ENCODE measurements at regions not wholly inside any gene's neighbourhood (a gene's known extent, or its start where the extent isn't known, plus 50 kb on each side); places are given as distances from the start of the nearest gene placed in this dataset.

GRCh38 chr1:88210103-88210787 is 473.8 kb upstream of the PKN2 start:
- no peaks in the 10 kb centered on the region for H3K36me3 ChIP-seq (ENCODE audit: control insufficient read depth in 5 of 5, insufficient read depth in 5 of 5, low read length in 5 of 5)
- H3K27ac ChIP-seq (ENCODE audit: low read depth, low read length): no peak overlapping the region
- peaks cover 0 to under 1% (median 0%) of the 10 kb centered on the region in 5 donors for H3K9me3 ChIP-seq (ENCODE audit: control insufficient read depth in 5 of 5, low read length in 5 of 5)
- no peaks in the 10 kb centered on the region for H3K4me1 ChIP-seq (ENCODE audit: control insufficient read depth in 5 of 5, insufficient read depth in 5 of 5, low read length in 5 of 5)
- H3K4me3 ChIP-seq (ENCODE audit: low read depth in 1 of 5, low read length in 5 of 5): no peak overlapping the region
- no peak overlapping the region for H3K9ac ChIP-seq (ENCODE audit: low read length in 5 of 5)
- H3K27me3 ChIP-seq (ENCODE audit: control insufficient read depth in 5 of 5, insufficient read depth in 4 of 5, low read length in 5 of 5): no peaks in the 10 kb centered on the region

DNA sequence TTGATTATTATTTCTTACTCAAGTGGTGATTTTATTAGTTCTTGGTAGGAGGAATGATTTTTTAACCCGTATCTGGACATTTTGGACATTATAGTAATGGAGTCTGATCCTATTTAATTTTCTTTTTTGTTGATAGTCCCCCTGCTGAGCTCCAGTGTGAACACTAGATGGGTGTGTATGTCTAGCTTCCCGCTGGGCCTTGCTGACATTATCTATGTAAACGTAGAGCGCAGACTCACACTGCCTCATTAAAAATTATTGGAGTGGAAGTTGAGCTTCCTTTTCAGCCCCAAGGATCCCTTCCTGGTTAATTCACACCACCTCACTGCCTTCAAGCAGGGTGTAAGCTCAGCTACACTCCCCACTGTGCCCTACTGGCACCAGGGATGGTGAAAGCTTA is 467.6 kb upstream of the PKN2 start:
- no peaks in the 10 kb centered on the region for H3K4me1 ChIP-seq (ENCODE audit: control insufficient read depth in 5 of 5, insufficient read depth in 5 of 5, low read length in 5 of 5)
- no peaks in the 10 kb centered on the region for H3K36me3 ChIP-seq (ENCODE audit: control insufficient read depth in 5 of 5, insufficient read depth in 5 of 5, low read length in 5 of 5)
- no peak overlapping the region for H3K27ac ChIP-seq (ENCODE audit: low read depth, low read length)
- H3K27me3 ChIP-seq (ENCODE audit: control insufficient read depth in 5 of 5, insufficient read depth in 4 of 5, low read length in 5 of 5): no peaks in the 10 kb centered on the region
- no peak overlapping the region for H3K9ac ChIP-seq (ENCODE audit: low read length in 5 of 5)
- no peak overlapping the region for H3K4me3 ChIP-seq (ENCODE audit: low read depth in 1 of 5, low read length in 5 of 5)
- H3K9me3 ChIP-seq (ENCODE audit: control insufficient read depth in 5 of 5, low read length in 5 of 5): peaks cover 0 to 2% (median 0%) of the 10 kb centered on the region in 5 donors

GRCh38 chr1:88217386-88217785 is 466.7 kb upstream of the PKN2 start:
- Histone ChIP-seq H3K9ac (ENCODE audit: low read length in 5 of 5) (no peak overlapping the region), H3K27ac (ENCODE audit: low read depth, low read length) (no peak overlapping the region), H3K4me1 (ENCODE audit: control insufficient read depth in 5 of 5, insufficient read depth in 5 of 5, low read length in 5 of 5) (no peaks in the 10 kb centered on the region), H3K4me3 (ENCODE audit: low read depth in 1 of 5, low read length in 5 of 5) (no peak overlapping the region), H3K9me3 (ENCODE audit: control insufficient read depth in 5 of 5, low read length in 5 of 5) (peaks cover 0 to 2% (median 0%) of the 10 kb centered on the region in 5 donors), H3K36me3 (ENCODE audit: control insufficient read depth in 5 of 5, insufficient read depth in 5 of 5, low read length in 5 of 5) (no peaks in the 10 kb centered on the region), H3K27me3 (ENCODE audit: control insufficient read depth in 5 of 5, insufficient read depth in 4 of 5, low read length in 5 of 5) (no peaks in the 10 kb centered on the region)

DNA sequence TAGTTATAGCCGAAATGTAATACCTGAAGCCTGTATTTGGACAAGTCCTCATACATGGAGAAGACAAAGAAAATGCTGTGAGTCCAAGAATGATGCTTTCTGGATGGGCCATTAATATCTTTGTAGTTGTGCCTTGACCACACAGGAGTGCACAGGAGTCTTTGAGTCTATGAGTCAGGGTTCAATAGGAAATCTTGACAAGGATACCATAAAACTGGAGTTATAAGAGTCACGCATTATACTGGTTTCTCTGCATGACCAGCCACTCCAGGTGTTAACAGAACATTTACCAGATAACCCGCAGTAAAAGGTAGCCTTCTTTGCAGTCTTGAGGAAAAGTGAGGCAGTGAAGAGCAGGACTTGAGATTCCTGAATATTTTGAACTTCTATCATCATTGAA is 464.6 kb upstream of the PKN2 start:
- H3K9me3 ChIP-seq (ENCODE audit: control insufficient read depth in 5 of 5, low read length in 5 of 5): peaks cover 0 to 2% (median 0%) of the 10 kb centered on the region in 5 donors
- H3K27ac ChIP-seq (ENCODE audit: low read depth, low read length): no peak overlapping the region
- H3K4me3 ChIP-seq (ENCODE audit: low read depth in 1 of 5, low read length in 5 of 5): no peak overlapping the region
- H3K36me3 ChIP-seq (ENCODE audit: control insufficient read depth in 5 of 5, insufficient read depth in 5 of 5, low read length in 5 of 5): no peaks in the 10 kb centered on the region
- no peaks in the 10 kb centered on the region for H3K4me1 ChIP-seq (ENCODE audit: control insufficient read depth in 5 of 5, insufficient read depth in 5 of 5, low read length in 5 of 5)
- H3K9ac ChIP-seq (ENCODE audit: low read length in 5 of 5): no peak overlapping the region
- H3K27me3 ChIP-seq (ENCODE audit: control insufficient read depth in 5 of 5, insufficient read depth in 4 of 5, low read length in 5 of 5): no peaks in the 10 kb centered on the region

DNA sequence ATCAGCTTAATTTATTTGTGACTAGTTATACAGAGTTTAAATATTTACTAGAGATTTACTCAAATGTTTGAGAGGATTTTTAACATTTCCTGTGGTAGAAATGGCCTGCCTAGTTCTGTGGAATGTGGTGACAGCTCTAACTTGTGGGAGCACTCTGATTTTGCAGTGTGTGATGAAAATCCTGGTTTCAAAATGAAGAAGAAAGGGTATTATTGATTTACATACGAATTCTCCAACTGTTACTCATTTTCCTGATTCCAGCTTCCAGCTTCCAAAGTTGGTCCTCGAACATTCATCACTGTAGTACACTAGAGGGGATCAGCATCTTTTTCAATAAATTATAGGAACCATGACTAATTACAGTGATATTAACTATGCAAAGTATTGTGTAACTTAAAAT is 462.7 kb upstream of the PKN2 start:
- H3K4me3 ChIP-seq (ENCODE audit: low read depth in 1 of 5, low read length in 5 of 5): no peak overlapping the region
- H3K36me3 ChIP-seq (ENCODE audit: control insufficient read depth in 5 of 5, insufficient read depth in 5 of 5, low read length in 5 of 5): no peaks in the 10 kb centered on the region
- no peaks in the 10 kb centered on the region for H3K27me3 ChIP-seq (ENCODE audit: control insufficient read depth in 5 of 5, insufficient read depth in 4 of 5, low read length in 5 of 5)
- no peak overlapping the region for H3K9ac ChIP-seq (ENCODE audit: low read length in 5 of 5)
- H3K9me3 ChIP-seq (ENCODE audit: control insufficient read depth in 5 of 5, low read length in 5 of 5): no peaks in the 10 kb centered on the region
- H3K4me1 ChIP-seq (ENCODE audit: control insufficient read depth in 5 of 5, insufficient read depth in 5 of 5, low read length in 5 of 5): no peaks in the 10 kb centered on the region
- no peak overlapping the region for H3K27ac ChIP-seq (ENCODE audit: low read depth, low read length)

- no peak overlapping the region for H3K27ac ChIP-seq (ENCODE audit: low read depth, low read length)
- no peaks in the 10 kb centered on the region for H3K9me3 ChIP-seq (ENCODE audit: control insufficient read depth in 5 of 5, low read length in 5 of 5)
- no peak overlapping the region for H3K4me3 ChIP-seq (ENCODE audit: low read depth in 1 of 5, low read length in 5 of 5)
- H3K4me1 ChIP-seq (ENCODE audit: control insufficient read depth in 5 of 5, insufficient read depth in 5 of 5, low read length in 5 of 5): no peaks in the 10 kb centered on the region
- H3K9ac ChIP-seq (ENCODE audit: low read length in 5 of 5): no peak overlapping the region
- no peaks in the 10 kb centered on the region for H3K27me3 ChIP-seq (ENCODE audit: control insufficient read depth in 5 of 5, insufficient read depth in 4 of 5, low read length in 5 of 5)
- H3K36me3 ChIP-seq (ENCODE audit: control insufficient read depth in 5 of 5, insufficient read depth in 5 of 5, low read length in 5 of 5): no peaks in the 10 kb centered on the region
Measured at GRCh38 chr1:88224906-88225305, 459.2 kb upstream of the PKN2 start.

- Histone ChIP-seq H3K36me3 (ENCODE audit: control insufficient read depth in 5 of 5, insufficient read depth in 5 of 5, low read length in 5 of 5) (no peaks in the 10 kb centered on the region), H3K27me3 (ENCODE audit: control insufficient read depth in 5 of 5, insufficient read depth in 4 of 5, low read length in 5 of 5) (no peaks in the 10 kb centered on the region), H3K4me1 (ENCODE audit: control insufficient read depth in 5 of 5, insufficient read depth in 5 of 5, low read length in 5 of 5) (no peaks in the 10 kb centered on the region), H3K9me3 (ENCODE audit: control insufficient read depth in 5 of 5, low read length in 5 of 5) (no peaks in the 10 kb centered on the region), H3K27ac (ENCODE audit: low read depth, low read length) (no peak overlapping the region), H3K9ac (ENCODE audit: low read length in 5 of 5) (no peak overlapping the region), H3K4me3 (ENCODE audit: low read depth in 1 of 5, low read length in 5 of 5) (no peak overlapping the region)
Measured at GRCh38 chr1:88228114-88228513, 456.0 kb upstream of the PKN2 start.

DNA sequence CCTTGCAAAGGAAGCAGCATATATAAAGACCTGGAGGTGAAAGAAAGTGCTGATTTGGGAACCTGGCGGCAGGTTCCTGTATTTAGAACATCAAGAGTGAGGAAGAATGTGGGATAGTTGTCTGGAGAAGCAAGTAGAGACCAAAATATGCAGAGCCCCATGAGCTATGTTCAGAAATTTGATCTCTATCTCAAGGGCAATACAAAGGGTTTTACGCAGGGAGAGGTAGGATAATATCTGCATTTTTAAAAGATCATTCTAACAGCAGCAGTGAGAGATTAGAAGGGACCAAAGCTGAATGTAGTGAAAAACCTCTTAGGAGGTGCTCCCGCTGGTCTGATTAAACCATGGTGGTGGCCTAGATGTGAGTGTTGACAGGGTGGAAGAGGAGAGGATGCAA is 453.9 kb upstream of the PKN2 start:
- no peaks in the 10 kb centered on the region for H3K36me3 ChIP-seq (ENCODE audit: control insufficient read depth in 5 of 5, insufficient read depth in 5 of 5, low read length in 5 of 5)
- no peak overlapping the region for H3K27ac ChIP-seq (ENCODE audit: low read depth, low read length)
- H3K4me1 ChIP-seq (ENCODE audit: control insufficient read depth in 5 of 5, insufficient read depth in 5 of 5, low read length in 5 of 5): no peaks in the 10 kb centered on the region

DNA sequence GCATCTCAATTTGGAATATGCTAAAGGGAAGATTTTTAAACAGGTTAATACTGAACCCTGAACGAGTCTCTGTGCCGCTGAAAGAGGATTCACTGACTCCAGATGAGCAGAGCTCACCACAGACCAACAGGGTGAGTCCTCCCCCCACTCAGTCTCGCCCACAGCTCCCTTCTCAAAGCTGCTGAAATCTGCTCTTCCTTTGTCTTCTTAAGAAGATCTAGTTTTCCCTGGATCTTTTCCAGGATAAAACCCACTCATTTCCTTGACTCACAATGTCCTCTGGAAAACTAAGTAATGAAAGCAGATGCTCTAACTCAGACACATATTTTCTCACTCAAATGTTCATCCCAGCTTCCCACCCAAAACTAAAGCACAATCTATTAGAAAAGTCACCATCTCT is 447.0 kb upstream of the PKN2 start:
- no peak overlapping the region for H3K4me3 ChIP-seq (ENCODE audit: low read depth in 1 of 5, low read length in 5 of 5)
- H3K9ac ChIP-seq (ENCODE audit: low read length in 5 of 5): no peak overlapping the region
- no peaks in the 10 kb centered on the region for H3K36me3 ChIP-seq (ENCODE audit: control insufficient read depth in 5 of 5, insufficient read depth in 5 of 5, low read length in 5 of 5)
- no peak overlapping the region for H3K27ac ChIP-seq (ENCODE audit: low read depth, low read length)
- peaks cover 0 to 7% (median 0%) of the 10 kb centered on the region in 5 donors for H3K9me3 ChIP-seq (ENCODE audit: control insufficient read depth in 5 of 5, low read length in 5 of 5)
- H3K4me1 ChIP-seq (ENCODE audit: control insufficient read depth in 5 of 5, insufficient read depth in 5 of 5, low read length in 5 of 5): no peaks in the 10 kb centered on the region
- H3K27me3 ChIP-seq (ENCODE audit: control insufficient read depth in 5 of 5, insufficient read depth in 4 of 5, low read length in 5 of 5): no peaks in the 10 kb centered on the region

More for the DNA sequence above, 453.9 kb upstream of the PKN2 start:
- H3K9ac ChIP-seq (ENCODE audit: low read length in 5 of 5): no peak overlapping the region
- H3K9me3 ChIP-seq (ENCODE audit: control insufficient read depth in 5 of 5, low read length in 5 of 5): no peaks in the 10 kb centered on the region
- H3K4me3 ChIP-seq (ENCODE audit: low read depth in 1 of 5, low read length in 5 of 5): no peak overlapping the region
- H3K27me3 ChIP-seq (ENCODE audit: control insufficient read depth in 5 of 5, insufficient read depth in 4 of 5, low read length in 5 of 5): no peaks in the 10 kb centered on the region

- Histone ChIP-seq H3K9ac (ENCODE audit: low read length in 5 of 5) (no peak overlapping the region), H3K27ac (ENCODE audit: low read depth, low read length) (no peak overlapping the region), H3K4me3 (ENCODE audit: low read depth in 1 of 5, low read length in 5 of 5) (no peak overlapping the region), H3K36me3 (ENCODE audit: control insufficient read depth in 5 of 5, insufficient read depth in 5 of 5, low read length in 5 of 5) (no peaks in the 10 kb centered on the region), H3K4me1 (ENCODE audit: control insufficient read depth in 5 of 5, insufficient read depth in 5 of 5, low read length in 5 of 5) (no peaks in the 10 kb centered on the region), H3K27me3 (ENCODE audit: control insufficient read depth in 5 of 5, insufficient read depth in 4 of 5, low read length in 5 of 5) (no peaks in the 10 kb centered on the region), H3K9me3 (ENCODE audit: control insufficient read depth in 5 of 5, low read length in 5 of 5) (peaks cover 0 to 9% (median 0%) of the 10 kb centered on the region in 5 donors)
Measured at GRCh38 chr1:88239205-88239604, 444.9 kb upstream of the PKN2 start.

Measured in subcutaneous abdominal adipose tissue (tissue), 5 donors.